ENCODE measurements at regions not wholly inside any gene's neighbourhood (a gene's known extent, or its start where the extent isn't known, plus 50 kb on each side); places are given as distances from the start of the nearest gene placed in this dataset.
"Not testable (repeated sequence)": the region's sequence is repeated elsewhere in the genome, so short reads cannot be mapped to it uniquely, and the experiment has no call there.

DNA sequence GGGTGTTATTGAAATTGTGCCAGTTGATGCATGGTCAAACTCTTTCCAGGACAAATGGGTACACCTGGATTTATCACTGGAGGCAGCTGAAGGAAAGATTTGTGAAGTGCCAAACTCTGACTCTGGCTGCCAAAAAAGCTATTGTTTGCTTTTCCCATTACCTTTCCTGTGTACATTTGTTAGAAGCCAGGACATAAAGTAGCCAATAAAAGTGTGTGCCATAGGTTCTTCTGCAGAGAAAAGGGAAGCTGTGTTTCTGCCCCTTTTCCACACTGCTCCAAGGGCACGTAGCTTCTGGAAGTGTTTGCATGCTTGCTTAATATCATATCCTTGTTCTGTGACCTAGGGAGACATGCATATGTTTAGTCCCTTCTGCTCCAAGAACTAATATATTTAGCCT is 1114.4 kb downstream of the SLC16A7 start:
- no peak for DNase-seq

- no peak for DNase-seq
Measured at GRCh38 chr12:60714141-60714900, 1118.5 kb downstream of the SLC16A7 start.

DNA sequence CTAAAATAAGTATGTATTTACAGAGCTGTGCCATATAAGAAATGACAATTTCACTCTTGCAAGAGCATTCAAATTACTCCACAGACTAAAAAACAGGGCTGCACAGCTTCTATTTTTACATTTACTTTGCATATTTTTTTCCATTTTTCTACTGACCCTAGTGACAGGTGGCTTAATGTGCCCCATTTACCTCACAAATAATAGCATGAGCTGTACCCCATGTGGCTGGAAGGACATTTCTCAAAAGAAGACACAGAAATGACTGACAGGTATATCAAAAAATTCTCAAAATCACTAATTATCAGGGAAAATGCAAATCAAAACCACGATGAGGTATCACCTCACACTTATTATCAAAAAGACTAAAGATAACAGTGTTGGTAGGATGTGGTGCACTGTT is 1128.6 kb downstream of the SLC16A7 start:
- DNase-seq = no peak

DNA sequence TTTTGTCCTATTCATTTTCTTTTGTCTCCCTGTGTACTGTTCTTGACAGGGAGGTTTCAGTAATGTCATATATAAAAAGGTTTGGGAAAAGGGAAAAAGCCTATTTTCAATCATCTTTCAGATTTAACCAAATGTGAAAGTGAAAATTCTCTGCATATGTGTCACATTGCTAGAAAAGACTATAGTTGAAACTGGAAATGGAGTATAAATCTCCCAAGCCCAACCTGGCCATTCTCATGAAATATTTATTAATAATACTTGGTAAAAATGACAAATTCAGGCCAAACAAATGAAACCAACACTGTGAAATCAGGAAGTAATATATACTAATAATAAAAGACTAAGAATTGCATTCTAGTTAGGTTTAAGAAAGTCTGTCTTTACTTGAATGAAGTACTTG is 1129.2 kb downstream of the SLC16A7 start:
- no peak for DNase-seq

DNA sequence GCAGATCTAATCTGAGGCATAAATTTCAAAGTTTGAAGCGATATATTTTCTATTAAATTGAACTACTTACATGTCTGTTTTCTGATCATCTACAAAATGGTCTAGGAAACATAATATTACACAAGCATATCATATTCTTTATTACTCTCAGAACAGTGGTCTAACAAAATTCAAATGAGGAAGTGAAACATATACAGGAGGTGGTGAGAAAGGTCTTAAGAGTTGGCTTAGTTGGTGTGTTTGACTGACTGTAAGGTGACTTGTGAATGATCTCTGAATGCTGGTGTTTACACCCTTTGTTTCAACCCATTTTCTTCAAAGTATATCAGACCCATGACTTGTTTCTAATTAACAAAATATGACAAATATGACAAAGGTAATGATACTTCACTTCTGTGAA is 1156.8 kb downstream of the SLC16A7 start:
- no peak for DNase-seq

DNA sequence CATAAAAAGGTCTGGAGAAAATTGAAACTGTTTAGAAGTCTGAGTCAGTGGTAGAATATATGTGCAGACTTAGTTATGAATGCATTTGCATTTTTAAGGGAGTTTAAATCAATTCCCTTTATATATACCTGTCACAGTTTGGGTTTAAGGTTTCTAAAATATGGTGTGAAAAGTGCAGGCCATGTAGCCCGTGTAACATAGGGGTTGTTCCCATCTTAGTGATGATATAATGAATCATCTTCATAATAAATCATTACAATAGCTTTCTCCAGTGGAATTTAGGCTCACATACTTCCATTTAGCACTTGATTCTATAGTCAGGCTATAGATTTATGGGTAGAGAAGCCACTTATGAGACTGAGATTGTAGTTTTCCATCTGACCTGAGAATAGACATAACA is 1162.4 kb downstream of the SLC16A7 start:
- no peak for DNase-seq

DNA sequence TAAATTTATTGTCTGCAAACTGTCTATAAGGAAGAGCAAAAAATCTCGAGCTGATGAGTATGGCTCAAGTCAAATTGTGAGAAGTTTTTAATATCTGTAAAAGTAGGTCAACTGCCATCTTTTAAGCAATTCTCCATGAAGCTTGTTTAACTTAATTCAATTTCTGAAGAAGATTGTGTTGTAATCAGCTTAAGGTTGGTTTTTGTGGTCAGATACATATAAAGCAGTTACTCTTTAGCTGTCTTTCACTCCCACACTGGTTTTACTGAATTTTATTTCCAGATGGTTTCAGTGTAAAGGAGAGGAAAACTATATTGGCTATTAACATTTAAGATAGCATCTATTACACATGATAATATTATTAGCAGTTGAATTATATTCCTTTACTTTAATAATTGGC is 1165.1 kb downstream of the SLC16A7 start:
- DNase-seq = no peak

DNA sequence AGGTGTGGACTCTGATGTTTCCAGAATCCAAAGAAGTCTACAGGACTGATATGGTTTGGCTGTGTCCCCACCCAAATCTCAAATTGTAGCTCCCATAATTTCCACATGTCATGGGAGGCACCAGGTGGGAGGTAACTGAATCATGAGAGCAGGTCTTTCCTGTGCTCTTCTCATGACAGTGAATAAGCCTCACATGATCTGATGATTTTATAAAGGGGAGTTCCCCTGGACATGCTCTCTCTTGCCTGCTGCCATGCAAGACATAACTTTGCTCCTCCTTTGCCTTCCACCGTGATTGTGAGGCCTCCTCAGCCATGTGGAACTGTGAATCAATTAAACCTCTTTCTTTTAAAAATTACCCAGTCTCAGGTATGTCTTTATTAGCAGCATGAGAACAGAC is 1205.3 kb downstream of the SLC16A7 start:
- DNase-seq = not testable (repeated sequence)

GRCh38 chr12:60803147-60803546 is 1207.3 kb downstream of the SLC16A7 start:
- DNase-seq = peak in 2 of 3 donors; percentile 5 to 10

GRCh38 chr12:60805364-60805763 is 1209.5 kb downstream of the SLC16A7 start:
- peak in 1 of 3 donors; percentile 2 for DNase-seq

- no peak for DNase-seq
Measured at GRCh38 chr12:60819794-60820193, 1224.0 kb downstream of the SLC16A7 start.

- no peak for DNase-seq
Measured at GRCh38 chr12:60822580-60822979, 1226.8 kb downstream of the SLC16A7 start.

GRCh38 chr12:60830381-60830780 is 1234.6 kb downstream of the SLC16A7 start:
- DNase-seq = no peak

DNA sequence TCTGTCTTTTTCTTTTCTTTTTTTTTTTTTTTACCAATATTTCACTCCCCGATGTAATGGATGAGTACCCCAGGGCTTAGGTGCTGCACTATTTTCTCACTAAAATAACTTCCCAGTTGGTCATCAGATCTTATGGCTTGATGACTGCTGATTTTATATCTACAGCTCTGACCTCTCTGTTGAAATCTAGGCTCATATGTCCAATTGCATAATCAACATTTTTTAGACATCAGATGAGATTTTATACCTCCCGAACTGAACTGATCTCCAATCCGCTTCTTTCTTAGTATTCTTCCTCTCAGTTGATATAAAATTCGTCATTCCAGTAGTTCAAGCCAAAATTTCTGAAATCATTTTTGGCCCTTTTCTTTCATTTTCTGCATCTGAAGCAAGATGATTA is 1236.5 kb downstream of the SLC16A7 start:
- no peak for DNase-seq

- no peak for DNase-seq
Measured at GRCh38 chr12:60834372-60834771, 1238.5 kb downstream of the SLC16A7 start.

- DNase-seq = no peak
Measured at GRCh38 chr12:60834806-60835205, 1239.0 kb downstream of the SLC16A7 start.

GRCh38 chr12:60836651-60837050 is 1240.8 kb downstream of the SLC16A7 start:
- DNase-seq = no peak

- peak; percentile 24 to 46 (median 30) for DNase-seq
Measured at GRCh38 chr12:60842181-60842580, 1246.4 kb downstream of the SLC16A7 start.

DNA sequence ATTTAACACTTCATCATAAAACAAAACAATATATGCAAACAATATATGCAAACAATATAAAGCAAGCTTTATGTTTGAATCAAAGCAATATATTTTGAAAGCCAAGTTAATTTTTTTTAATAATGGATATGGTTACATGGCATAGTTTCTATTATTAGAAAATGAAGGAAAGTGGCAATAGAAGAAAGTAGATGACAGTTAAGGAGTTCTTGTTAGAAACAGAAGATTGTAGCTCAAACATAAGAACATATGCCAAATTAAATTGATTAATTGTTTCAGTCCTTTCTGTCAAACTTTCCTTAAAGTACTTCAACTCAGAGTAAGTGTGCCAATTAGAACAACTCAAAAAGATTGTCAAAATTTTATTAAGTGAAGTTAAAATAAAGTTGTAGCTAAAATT is 1248.3 kb downstream of the SLC16A7 start:
- DNase-seq = no peak

- no peak for DNase-seq
Measured at GRCh38 chr12:60844875-60845274, 1249.0 kb downstream of the SLC16A7 start.

DNA sequence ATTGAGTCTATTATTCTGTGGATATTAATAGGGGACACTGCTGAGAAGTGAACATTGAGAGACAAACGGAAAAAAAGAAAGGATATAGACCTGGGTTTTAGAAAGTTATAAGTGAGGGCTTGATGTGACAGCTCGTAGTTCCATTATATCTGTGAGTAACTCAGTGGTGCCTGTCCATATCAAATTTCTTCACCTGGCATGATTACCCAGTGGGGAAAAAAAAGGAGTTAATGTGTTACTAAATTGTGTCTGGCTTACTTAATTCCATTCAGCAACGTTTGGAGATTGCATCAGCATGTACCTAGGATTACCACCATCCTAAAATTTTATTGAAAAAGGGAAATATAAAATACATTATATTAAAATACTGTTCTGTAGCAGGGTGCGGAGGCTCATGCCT is 1249.9 kb downstream of the SLC16A7 start:
- no peak for DNase-seq

DNA sequence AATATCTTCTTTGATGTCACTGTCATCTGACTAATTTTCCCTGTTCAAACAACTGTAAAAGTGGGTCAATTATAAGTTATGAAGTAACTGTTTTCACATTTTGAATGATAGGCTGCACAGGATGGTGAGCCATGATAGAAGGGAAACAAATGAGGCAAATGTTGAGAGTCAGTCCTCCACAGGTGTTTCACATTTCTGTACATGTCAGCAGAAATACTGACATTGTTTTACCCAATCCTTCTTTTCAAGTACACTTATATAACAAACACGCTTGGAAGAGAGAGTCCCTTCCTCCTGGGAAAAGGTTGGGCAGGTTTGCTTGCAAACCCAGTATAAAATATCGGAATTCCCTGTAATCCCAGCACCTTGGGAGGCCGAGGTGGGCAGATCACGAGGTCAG is 1251.5 kb downstream of the SLC16A7 start:
- no peak for DNase-seq

GRCh38 chr12:60849723-60850122 is 1253.9 kb downstream of the SLC16A7 start:
- DNase-seq = no peak

- DNase-seq = no peak
Measured at GRCh38 chr12:60853407-60853806, 1257.6 kb downstream of the SLC16A7 start.
